ENCODE measurements at regions not wholly inside any gene's neighbourhood (a gene's known extent, or its start where the extent isn't known, plus 50 kb on each side); places are given as distances from the start of the nearest gene placed in this dataset.
A peak's percentile ranks its signal among the peaks of the same experiment; 100 is the strongest.
"Not testable (repeated sequence)": the region's sequence is repeated elsewhere in the genome, so short reads cannot be mapped to it uniquely, and the experiment has no call there.

- not testable (repeated sequence) for DNase-seq
These were observed 70.8 kb downstream of the TBC1D26 start for GRCh38 chr17:15802917-15803316.

- DNase-seq = not testable (repeated sequence)
These were observed 74.7 kb downstream of the TBC1D26 start for GRCh38 chr17:15806825-15807224.

- not testable (repeated sequence) for DNase-seq
These were observed 81.3 kb downstream of the TBC1D26 start for GRCh38 chr17:15813388-15813787.

GRCh38 chr17:15814003-15814402 is 81.9 kb downstream of the TBC1D26 start:
- not testable (repeated sequence) for DNase-seq

GRCh38 chr17:15817861-15818260 is 85.8 kb downstream of the TBC1D26 start:
- DNase-seq = not testable (repeated sequence)

GRCh38 chr17:15822280-15822679 is 90.2 kb downstream of the TBC1D26 start:
- not testable (repeated sequence) for DNase-seq

- peak; percentile 55 for DNase-seq
These were observed 96.7 kb downstream of the TBC1D26 start for GRCh38 chr17:15828727-15829314.

- peak; percentile 8 for DNase-seq
These were observed 98.1 kb downstream of the TBC1D26 start for GRCh38 chr17:15830221-15830620.

- DNase-seq = not testable (repeated sequence)
These were observed 99.1 kb downstream of the TBC1D26 start for GRCh38 chr17:15831182-15831581.

GRCh38 chr17:15832921-15833480 is 100.9 kb downstream of the TBC1D26 start:
- not testable (repeated sequence) for DNase-seq

GRCh38 chr17:15833890-15834289 is 101.8 kb downstream of the TBC1D26 start:
- not testable (repeated sequence) for DNase-seq

- DNase-seq = not testable (repeated sequence)
These were observed 103.4 kb downstream of the TBC1D26 start for GRCh38 chr17:15835481-15835880.

GRCh38 chr17:15836249-15836982 is 104.3 kb downstream of the TBC1D26 start:
- DNase-seq = not testable (repeated sequence)

GRCh38 chr17:15836991-15837390 is 104.9 kb downstream of the TBC1D26 start:
- not testable (repeated sequence) for DNase-seq

GRCh38 chr17:15847447-15848229 is 97.3 kb upstream of the ADORA2B start:
- DNase-seq = not testable (repeated sequence)

GRCh38 chr17:15849054-15849453 is 95.9 kb upstream of the ADORA2B start:
- not testable (repeated sequence) for DNase-seq

- not testable (repeated sequence) for DNase-seq
These were observed 94.9 kb upstream of the ADORA2B start for GRCh38 chr17:15850071-15850470.

- DNase-seq = not testable (repeated sequence)
These were observed 94.2 kb upstream of the ADORA2B start for GRCh38 chr17:15850687-15851086.

- not testable (repeated sequence) for DNase-seq
These were observed 92.1 kb upstream of the ADORA2B start for GRCh38 chr17:15852863-15853262.

- DNase-seq = not testable (repeated sequence)
These were observed 88.7 kb upstream of the ADORA2B start for GRCh38 chr17:15856191-15856590.

- DNase-seq = not testable (repeated sequence)
These were observed 88.2 kb upstream of the ADORA2B start for GRCh38 chr17:15856745-15857144.

- not testable (repeated sequence) for DNase-seq
These were observed 86.8 kb upstream of the ADORA2B start for GRCh38 chr17:15858082-15858481.

GRCh38 chr17:15860774-15861173 is 84.2 kb upstream of the ADORA2B start:
- not testable (repeated sequence) for DNase-seq
